ENCODE measurements at regions not wholly inside any gene's neighbourhood (a gene's known extent, or its start where the extent isn't known, plus 50 kb on each side); places are given as distances from the start of the nearest gene placed in this dataset.

- no peak for TF ChIP-seq CTCF (IDR thresholded peaks at IDR 0.05; ENCODE audit: low read depth, low read length, missing control alignments)
- no peak for DNase-seq (ENCODE audit: low read depth)
- no peak overlapping the region for H3K4me3 ChIP-seq (ENCODE audit: low read depth, low read length)
Observed at GRCh38 chr1:5798904-5799303, 193.3 kb downstream of the NPHP4 start.

- no peak for DNase-seq (ENCODE audit: low read depth)
- H3K4me3 ChIP-seq (ENCODE audit: low read depth, low read length), result no peak overlapping the region
- TF ChIP-seq CTCF (IDR thresholded peaks at IDR 0.05; ENCODE audit: low read depth, low read length, missing control alignments), result no peak
Observed at GRCh38 chr1:5798151-5798730, 194.0 kb downstream of the NPHP4 start.

- no peak overlapping the region for H3K4me3 ChIP-seq (ENCODE audit: low read depth, low read length)
- no peak for DNase-seq (ENCODE audit: low read depth)
- no peak for TF ChIP-seq CTCF (IDR thresholded peaks at IDR 0.05; ENCODE audit: low read depth, low read length, missing control alignments)
Observed at GRCh38 chr1:5796028-5796427, 196.2 kb downstream of the NPHP4 start.

- no peak overlapping the region for H3K4me3 ChIP-seq (ENCODE audit: low read depth, low read length)
- no peak for TF ChIP-seq CTCF (IDR thresholded peaks at IDR 0.05; ENCODE audit: low read depth, low read length, missing control alignments)
- DNase-seq (ENCODE audit: low read depth), result no peak
Observed at GRCh38 chr1:5794279-5794678, 197.9 kb downstream of the NPHP4 start.

- no peak for DNase-seq (ENCODE audit: low read depth)
- H3K4me3 ChIP-seq (ENCODE audit: low read depth, low read length), result no peak overlapping the region
- no peak for TF ChIP-seq CTCF (IDR thresholded peaks at IDR 0.05; ENCODE audit: low read depth, low read length, missing control alignments)
Observed at GRCh38 chr1:5793516-5793915, 198.7 kb downstream of the NPHP4 start.

- DNase-seq (ENCODE audit: low read depth), result no peak
- no peak for TF ChIP-seq CTCF (IDR thresholded peaks at IDR 0.05; ENCODE audit: low read depth, low read length, missing control alignments)
- no peak overlapping the region for H3K4me3 ChIP-seq (ENCODE audit: low read depth, low read length)
Observed at GRCh38 chr1:5781079-5781478, 211.1 kb downstream of the NPHP4 start.

- TF ChIP-seq CTCF (IDR thresholded peaks at IDR 0.05; ENCODE audit: low read depth, low read length, missing control alignments), result no peak
- no peak for DNase-seq (ENCODE audit: low read depth)
- no peak overlapping the region for H3K4me3 ChIP-seq (ENCODE audit: low read depth, low read length)
Observed at GRCh38 chr1:5780324-5780716, 211.9 kb downstream of the NPHP4 start.

Measured in GM12864 (cell line).